K562 (cell line): ENCODE measurements at regions not wholly inside any gene's neighbourhood (a gene's known extent, or its start where the extent isn't known, plus 50 kb on each side); places are given as distances from the start of the nearest gene placed in this dataset.

Source experiments
- FOXM1 ChIP-seq, 2 experiments: fragments of 450-650 bp in 1 of 2; sonication (generic) in 1 of 2; formaldehyde crosslinking in 1 of 2; IDR thresholded peaks; 2 replicates each; pipeline versions ENCODE4 v1.6.1 to v1.9.0; 2017 to 2022; ENCODE audit warnings: low read depth in 2 of 2, mild to moderate bottlenecking in 2 of 2, missing genetic modification reagents in 1 of 2, moderate library complexity in 1 of 2
- GMEB1 ChIP-seq: fragments of 250-450 bp; sonication (Bioruptor Pico); IDR thresholded peaks from 2 replicates; pipeline ENCODE4 v1.4.0; 2020; ENCODE audit warnings: mild to moderate bottlenecking
- GTF2A2 ChIP-seq: IDR thresholded peaks from 2 replicates; pipeline ENCODE4 v1.6.1; 2016; ENCODE audit warnings: mild to moderate bottlenecking, missing genetic modification characterization, missing compliant biosample characterization
- HDGF ChIP-seq: fragments of 450-650 bp; IDR thresholded peaks from 2 replicates; pipeline ENCODE4 v1.6.1; 2016
- IRF2 ChIP-seq: sonication (generic); formaldehyde crosslinking; IDR thresholded peaks from 2 replicates; pipeline ENCODE4 v1.8.1; 2022; ENCODE audit warnings: mild to moderate bottlenecking, missing genetic modification reagents
- L3MBTL2 ChIP-seq: fragments of 450-650 bp; IDR thresholded peaks from 2 replicates; pipeline ENCODE4 v1.6.1; 2016; ENCODE audit warnings: mild to moderate bottlenecking, moderate library complexity
- PURB ChIP-seq: sonication (generic); formaldehyde crosslinking; IDR thresholded peaks from 2 replicates; pipeline ENCODE4 v1.9.0; 2021; ENCODE audit warnings: low read depth, mild to moderate bottlenecking, missing genetic modification reagents
- SMARCC2 ChIP-seq: fragments of 450-650 bp; IDR thresholded peaks from 2 replicates; pipeline ENCODE4 v1.6.1; 2017; ENCODE audit warnings: antibody characterized with exemption, moderate library complexity, mild to moderate bottlenecking, low read depth
- ZNF277 ChIP-seq: fragments of 250-450 bp; sonication (Bioruptor Pico); IDR thresholded peaks from 2 replicates; pipeline ENCODE4 v1.8.0; 2022; ENCODE audit warnings: inconsistent platforms, mild to moderate bottlenecking, moderate library complexity, borderline replicate concordance
- TF ChIP-seq, protein P1 (sequence below): fragments of 450-650 bp; IDR thresholded peaks from 2 replicates; pipeline ENCODE4 v1.6.1; 2016; ENCODE audit warnings: mild to moderate bottlenecking, moderate library complexity
- TF ChIP-seq, protein P2 (sequence below): IDR thresholded peaks from 2 replicates; pipeline ENCODE4 v1.6.1; 2016; ENCODE audit warnings: missing genetic modification characterization, missing compliant biosample characterization

DNA sequence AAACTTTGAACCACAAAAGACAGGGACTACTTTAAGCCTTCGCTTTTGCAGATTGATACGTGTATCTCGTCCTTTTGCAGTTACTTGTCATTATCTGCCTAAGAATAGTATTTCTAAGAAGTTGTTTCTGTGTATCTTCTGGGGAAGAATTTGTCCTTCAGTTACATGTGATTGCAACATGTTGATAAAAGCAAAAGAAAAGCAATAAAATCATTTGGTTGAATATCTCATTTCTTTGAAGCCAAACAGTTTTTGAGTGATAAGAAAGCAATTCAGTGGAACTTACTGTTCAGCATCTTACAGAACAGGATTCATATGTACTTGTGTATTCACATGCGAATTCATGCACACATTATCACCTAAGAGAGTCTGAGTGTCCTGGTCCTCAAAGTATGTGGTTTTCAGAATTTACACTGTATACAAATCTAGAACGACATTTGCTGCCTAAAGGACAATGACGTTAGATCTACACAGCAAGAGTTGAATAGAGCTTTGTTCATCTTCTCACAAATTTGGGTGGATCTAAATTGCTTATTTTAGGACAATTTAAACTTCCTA lies 66.7 kb upstream of the MRPS6 start (continued):
- TF ChIP-seq, protein P1, sequence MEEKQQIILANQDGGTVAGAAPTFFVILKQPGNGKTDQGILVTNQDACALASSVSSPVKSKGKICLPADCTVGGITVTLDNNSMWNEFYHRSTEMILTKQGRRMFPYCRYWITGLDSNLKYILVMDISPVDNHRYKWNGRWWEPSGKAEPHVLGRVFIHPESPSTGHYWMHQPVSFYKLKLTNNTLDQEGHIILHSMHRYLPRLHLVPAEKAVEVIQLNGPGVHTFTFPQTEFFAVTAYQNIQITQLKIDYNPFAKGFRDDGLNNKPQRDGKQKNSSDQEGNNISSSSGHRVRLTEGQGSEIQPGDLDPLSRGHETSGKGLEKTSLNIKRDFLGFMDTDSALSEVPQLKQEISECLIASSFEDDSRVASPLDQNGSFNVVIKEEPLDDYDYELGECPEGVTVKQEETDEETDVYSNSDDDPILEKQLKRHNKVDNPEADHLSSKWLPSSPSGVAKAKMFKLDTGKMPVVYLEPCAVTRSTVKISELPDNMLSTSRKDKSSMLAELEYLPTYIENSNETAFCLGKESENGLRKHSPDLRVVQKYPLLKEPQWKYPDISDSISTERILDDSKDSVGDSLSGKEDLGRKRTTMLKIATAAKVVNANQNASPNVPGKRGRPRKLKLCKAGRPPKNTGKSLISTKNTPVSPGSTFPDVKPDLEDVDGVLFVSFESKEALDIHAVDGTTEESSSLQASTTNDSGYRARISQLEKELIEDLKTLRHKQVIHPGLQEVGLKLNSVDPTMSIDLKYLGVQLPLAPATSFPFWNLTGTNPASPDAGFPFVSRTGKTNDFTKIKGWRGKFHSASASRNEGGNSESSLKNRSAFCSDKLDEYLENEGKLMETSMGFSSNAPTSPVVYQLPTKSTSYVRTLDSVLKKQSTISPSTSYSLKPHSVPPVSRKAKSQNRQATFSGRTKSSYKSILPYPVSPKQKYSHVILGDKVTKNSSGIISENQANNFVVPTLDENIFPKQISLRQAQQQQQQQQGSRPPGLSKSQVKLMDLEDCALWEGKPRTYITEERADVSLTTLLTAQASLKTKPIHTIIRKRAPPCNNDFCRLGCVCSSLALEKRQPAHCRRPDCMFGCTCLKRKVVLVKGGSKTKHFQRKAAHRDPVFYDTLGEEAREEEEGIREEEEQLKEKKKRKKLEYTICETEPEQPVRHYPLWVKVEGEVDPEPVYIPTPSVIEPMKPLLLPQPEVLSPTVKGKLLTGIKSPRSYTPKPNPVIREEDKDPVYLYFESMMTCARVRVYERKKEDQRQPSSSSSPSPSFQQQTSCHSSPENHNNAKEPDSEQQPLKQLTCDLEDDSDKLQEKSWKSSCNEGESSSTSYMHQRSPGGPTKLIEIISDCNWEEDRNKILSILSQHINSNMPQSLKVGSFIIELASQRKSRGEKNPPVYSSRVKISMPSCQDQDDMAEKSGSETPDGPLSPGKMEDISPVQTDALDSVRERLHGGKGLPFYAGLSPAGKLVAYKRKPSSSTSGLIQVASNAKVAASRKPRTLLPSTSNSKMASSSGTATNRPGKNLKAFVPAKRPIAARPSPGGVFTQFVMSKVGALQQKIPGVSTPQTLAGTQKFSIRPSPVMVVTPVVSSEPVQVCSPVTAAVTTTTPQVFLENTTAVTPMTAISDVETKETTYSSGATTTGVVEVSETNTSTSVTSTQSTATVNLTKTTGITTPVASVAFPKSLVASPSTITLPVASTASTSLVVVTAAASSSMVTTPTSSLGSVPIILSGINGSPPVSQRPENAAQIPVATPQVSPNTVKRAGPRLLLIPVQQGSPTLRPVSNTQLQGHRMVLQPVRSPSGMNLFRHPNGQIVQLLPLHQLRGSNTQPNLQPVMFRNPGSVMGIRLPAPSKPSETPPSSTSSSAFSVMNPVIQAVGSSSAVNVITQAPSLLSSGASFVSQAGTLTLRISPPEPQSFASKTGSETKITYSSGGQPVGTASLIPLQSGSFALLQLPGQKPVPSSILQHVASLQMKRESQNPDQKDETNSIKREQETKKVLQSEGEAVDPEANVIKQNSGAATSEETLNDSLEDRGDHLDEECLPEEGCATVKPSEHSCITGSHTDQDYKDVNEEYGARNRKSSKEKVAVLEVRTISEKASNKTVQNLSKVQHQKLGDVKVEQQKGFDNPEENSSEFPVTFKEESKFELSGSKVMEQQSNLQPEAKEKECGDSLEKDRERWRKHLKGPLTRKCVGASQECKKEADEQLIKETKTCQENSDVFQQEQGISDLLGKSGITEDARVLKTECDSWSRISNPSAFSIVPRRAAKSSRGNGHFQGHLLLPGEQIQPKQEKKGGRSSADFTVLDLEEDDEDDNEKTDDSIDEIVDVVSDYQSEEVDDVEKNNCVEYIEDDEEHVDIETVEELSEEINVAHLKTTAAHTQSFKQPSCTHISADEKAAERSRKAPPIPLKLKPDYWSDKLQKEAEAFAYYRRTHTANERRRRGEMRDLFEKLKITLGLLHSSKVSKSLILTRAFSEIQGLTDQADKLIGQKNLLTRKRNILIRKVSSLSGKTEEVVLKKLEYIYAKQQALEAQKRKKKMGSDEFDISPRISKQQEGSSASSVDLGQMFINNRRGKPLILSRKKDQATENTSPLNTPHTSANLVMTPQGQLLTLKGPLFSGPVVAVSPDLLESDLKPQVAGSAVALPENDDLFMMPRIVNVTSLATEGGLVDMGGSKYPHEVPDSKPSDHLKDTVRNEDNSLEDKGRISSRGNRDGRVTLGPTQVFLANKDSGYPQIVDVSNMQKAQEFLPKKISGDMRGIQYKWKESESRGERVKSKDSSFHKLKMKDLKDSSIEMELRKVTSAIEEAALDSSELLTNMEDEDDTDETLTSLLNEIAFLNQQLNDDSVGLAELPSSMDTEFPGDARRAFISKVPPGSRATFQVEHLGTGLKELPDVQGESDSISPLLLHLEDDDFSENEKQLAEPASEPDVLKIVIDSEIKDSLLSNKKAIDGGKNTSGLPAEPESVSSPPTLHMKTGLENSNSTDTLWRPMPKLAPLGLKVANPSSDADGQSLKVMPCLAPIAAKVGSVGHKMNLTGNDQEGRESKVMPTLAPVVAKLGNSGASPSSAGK: 0 out of 2 replicates have a peak, but pooled peaks have one; percentile 9
- TF ChIP-seq HDGF (no peak), IRF2 (CRISPR knock-in tag) (no peak), GMEB1 (CRISPR knock-in tag) (no peak), SMARCC2 (no peak), GTF2A2 (no peak), FOXM1 (IDR thresholded peaks at IDR 0.05; ENCODE audit: low read depth) (no peak; the same call in 1 of the 2 replicates), FOXM1 (CRISPR knock-in tag; IDR thresholded peaks at IDR 0.05; ENCODE audit: low read depth) (no peak), PURB (CRISPR knock-in tag) (no peak), ZNF277 (CRISPR knock-in tag) (no peak), L3MBTL2 (0 out of 2 replicates have a peak, but pooled peaks have one; percentile 28)
- TF ChIP-seq, protein P2, sequence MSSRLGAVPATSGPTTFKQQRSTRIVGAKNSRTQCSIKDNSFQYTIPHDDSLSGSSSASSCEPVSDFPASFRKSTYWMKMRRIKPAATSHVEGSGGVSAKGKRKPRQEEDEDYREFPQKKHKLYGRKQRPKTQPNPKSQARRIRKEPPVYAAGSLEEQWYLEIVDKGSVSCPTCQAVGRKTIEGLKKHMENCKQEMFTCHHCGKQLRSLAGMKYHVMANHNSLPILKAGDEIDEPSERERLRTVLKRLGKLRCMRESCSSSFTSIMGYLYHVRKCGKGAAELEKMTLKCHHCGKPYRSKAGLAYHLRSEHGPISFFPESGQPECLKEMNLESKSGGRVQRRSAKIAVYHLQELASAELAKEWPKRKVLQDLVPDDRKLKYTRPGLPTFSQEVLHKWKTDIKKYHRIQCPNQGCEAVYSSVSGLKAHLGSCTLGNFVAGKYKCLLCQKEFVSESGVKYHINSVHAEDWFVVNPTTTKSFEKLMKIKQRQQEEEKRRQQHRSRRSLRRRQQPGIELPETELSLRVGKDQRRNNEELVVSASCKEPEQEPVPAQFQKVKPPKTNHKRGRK (tag): no peak
